Pancreas (tissue), 10 donors: ENCODE measurements at regions not wholly inside any gene's neighbourhood (a gene's known extent, or its start where the extent isn't known, plus 50 kb on each side); places are given as distances from the start of the nearest gene placed in this dataset.

ENCODE experiments used
- ATAC-seq, 4 donors: fragments of 200-7000 bp; cut with Tn5 transposase; one replicate each; pipeline versions ENCODE4 v1.8.0 to v1.9.1; 2020; ENCODE audit warnings: mild to moderate bottlenecking in 4 of 4, moderate library complexity in 4 of 4
- DNase-seq, 6 donors: peaks; one replicate each; pipeline ENCODE4 v3.0.0-alpha.2; 2020
- FAIRE-seq: peaks from 2 replicates; lab custom pipeline; 2012; peaks lifted over from hg19 to GRCh38; lab: Jason Lieb, UNC
- H3K27ac ChIP-seq, 4 donors: fragments of 200-600 bp; sonication (generic); 1 replicate in 3 of 4; 2 replicates in 1 of 4; pipeline versions ENCODE4 v1.5.0 to v1.8.0; 2020
- H3K27me3 ChIP-seq, 4 donors: fragments of 200-600 bp; one replicate each; pipeline ENCODE4 v1.8.0; 2021
- H3K36me3 ChIP-seq, 3 donors: fragments of 200-600 bp; sonication (generic) in 1 of 3; one replicate each; pipeline versions ENCODE4 v1.5.0 to v1.8.0; 2020 to 2021
- H3K4me1 ChIP-seq, 3 donors: fragments of 200-600 bp; one replicate each; pipeline ENCODE4 v1.8.0; 2021
- H3K4me3 ChIP-seq, 4 donors: fragments of 200-600 bp; sonication (generic) in 2 of 4; one replicate each; pipeline versions ENCODE4 v1.5.0 to v1.8.0; 2020 to 2021
- H3K9me3 ChIP-seq, 4 donors: fragments of 200-600 bp; one replicate each; pipeline ENCODE4 v1.8.0; 2021
- WGBS, 2 donors: extraction: QIAGEN DNeasy Blood & Tissue Kit; methylation state at CpG; one replicate each; pipeline ENCODE4 v1.1.7; 2013; 5-methylcytosine and 5-hydroxymethylcytosine counted together
- intact Hi-C, 3 donors: fragments of 100-400 bp; cut with DNase I; formaldehyde crosslinking; loops; one replicate each; pipeline versions ENCODE4 v1.11.1 to v1.14.2; 2022
- TF ChIP-seq, protein P1 (sequence below), 4 donors: fragments of 200-600 bp; sonication (generic) in 3 of 4; IDR thresholded peaks; one replicate each; pipeline versions ENCODE4 v1.5.0 to v1.8.0; 2021; ENCODE audit warnings: antibody characterized with exemption in 4 of 4
- donor health status: healthy with polysubstance abuse.
- donor health status: DM: no; HTN: no; CAD: no; lungs with moderate emphysema.
- donor health status: DM: no; HTN: no; CAD: no.
- donor health status: control.
- donor health status: control.
- donor health status: Bipolar disorder and iron deficiency.
- donor health status: DM: yes; HTN: yes; CAD: no.
- donor health status: DM: no; HTN: no; CAD: no.
- donor health status: DM: no; HTN: no; CAD: no.
- donor health status: DM: yes; HTN: yes; CAD: no.

DNA sequence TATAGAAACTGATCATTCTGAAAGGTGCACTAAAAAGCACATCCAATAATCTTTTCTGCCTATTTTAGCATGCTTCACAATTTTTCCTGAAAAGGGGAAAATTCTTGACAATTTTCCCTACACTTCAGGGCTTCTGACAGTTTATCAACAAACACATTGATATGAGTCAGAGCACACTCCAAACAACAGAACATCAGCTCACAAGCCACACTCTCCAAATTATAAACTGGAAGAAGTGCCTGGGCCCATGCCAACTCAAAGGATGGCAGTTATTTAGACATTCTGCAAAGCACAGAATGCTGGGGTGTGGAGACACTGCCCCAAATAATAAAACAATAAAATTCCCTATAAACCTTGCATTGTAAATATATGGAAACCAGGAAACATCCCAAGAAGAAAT is 90.8 kb downstream of the ELAPOR2 start:
- FAIRE-seq: no peak
- H3K4me1 ChIP-seq: no peaks in the 10 kb centered on the region
- H3K27ac ChIP-seq: no peak overlapping the region
- DNase-seq: no peak
- no peaks in the 10 kb centered on the region for H3K36me3 ChIP-seq
- TF ChIP-seq, protein P1, sequence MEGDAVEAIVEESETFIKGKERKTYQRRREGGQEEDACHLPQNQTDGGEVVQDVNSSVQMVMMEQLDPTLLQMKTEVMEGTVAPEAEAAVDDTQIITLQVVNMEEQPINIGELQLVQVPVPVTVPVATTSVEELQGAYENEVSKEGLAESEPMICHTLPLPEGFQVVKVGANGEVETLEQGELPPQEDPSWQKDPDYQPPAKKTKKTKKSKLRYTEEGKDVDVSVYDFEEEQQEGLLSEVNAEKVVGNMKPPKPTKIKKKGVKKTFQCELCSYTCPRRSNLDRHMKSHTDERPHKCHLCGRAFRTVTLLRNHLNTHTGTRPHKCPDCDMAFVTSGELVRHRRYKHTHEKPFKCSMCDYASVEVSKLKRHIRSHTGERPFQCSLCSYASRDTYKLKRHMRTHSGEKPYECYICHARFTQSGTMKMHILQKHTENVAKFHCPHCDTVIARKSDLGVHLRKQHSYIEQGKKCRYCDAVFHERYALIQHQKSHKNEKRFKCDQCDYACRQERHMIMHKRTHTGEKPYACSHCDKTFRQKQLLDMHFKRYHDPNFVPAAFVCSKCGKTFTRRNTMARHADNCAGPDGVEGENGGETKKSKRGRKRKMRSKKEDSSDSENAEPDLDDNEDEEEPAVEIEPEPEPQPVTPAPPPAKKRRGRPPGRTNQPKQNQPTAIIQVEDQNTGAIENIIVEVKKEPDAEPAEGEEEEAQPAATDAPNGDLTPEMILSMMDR (IDR thresholded peaks at IDR 0.05): no peak
- no peak overlapping the region for H3K4me3 ChIP-seq
- no peak for ATAC-seq
- H3K27me3 ChIP-seq: no peaks in the 10 kb centered on the region
- no peaks in the 10 kb centered on the region for H3K9me3 ChIP-seq
- intact Hi-C loops: no loop called here

DNA sequence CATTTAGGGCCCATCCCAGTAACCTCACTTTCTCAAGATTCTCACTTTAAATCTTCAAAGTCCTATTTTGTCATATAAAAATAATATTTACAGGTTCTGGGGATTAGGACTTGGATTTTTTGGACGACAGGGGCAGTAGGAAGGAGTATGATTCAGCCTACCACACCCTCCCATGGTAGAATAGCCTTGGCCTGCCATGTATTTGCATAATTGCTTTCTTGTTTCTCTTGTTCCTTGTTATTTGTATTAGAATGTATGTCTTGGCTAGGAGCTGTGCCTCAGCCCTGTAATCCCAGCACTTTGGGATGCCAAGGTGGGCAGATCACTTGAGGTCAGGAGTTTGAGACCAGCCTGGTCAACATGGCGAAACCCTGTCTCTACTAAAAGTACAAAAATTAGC is 92.5 kb downstream of the ELAPOR2 start:
- H3K36me3 ChIP-seq: no peaks in the 10 kb centered on the region
- intact Hi-C loops: no loop called here
- ATAC-seq: no peak
- FAIRE-seq: no peak
- TF ChIP-seq, protein P1 (IDR thresholded peaks at IDR 0.05): no peak
- no peaks in the 10 kb centered on the region for H3K27me3 ChIP-seq
- H3K9me3 ChIP-seq: no peaks in the 10 kb centered on the region
- WGBS, 2 donors: 73 to 82% methylated on average over 2 of the region's 2 CpGs
- H3K4me3 ChIP-seq: no peak overlapping the region
- no peak for DNase-seq
- no peak overlapping the region for H3K27ac ChIP-seq
- H3K4me1 ChIP-seq: no peaks in the 10 kb centered on the region

DNA sequence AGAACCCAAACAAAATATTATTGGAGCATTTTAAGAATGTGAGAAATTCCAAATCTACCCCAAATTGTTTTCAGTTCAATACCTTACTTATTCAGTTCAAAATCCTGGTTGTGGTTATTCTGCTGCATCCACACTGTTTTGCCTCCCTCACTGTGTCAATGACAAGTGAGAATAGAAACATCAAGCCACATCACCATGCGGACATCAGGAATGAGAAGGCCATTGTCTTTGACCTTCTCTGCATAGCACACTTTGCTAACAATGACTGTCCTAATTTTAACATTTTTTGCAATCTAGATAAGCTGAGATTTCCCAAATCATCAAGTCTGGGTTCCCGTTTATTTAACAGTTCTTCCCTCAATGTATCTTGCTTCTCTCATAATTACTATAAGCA is 93.7 kb downstream of the ELAPOR2 start:
- intact Hi-C loops: no loop called here
- no peak overlapping the region for H3K27ac ChIP-seq
- H3K4me1 ChIP-seq: no peaks in the 10 kb centered on the region
- FAIRE-seq: no peak
- 54 to 56% methylated on average over 2 of the region's 2 CpGs for WGBS, 2 donors
- no peak for DNase-seq
- H3K4me3 ChIP-seq: no peak overlapping the region
- H3K9me3 ChIP-seq: no peaks in the 10 kb centered on the region
- TF ChIP-seq, protein P1 (IDR thresholded peaks at IDR 0.05): no peak
- no peaks in the 10 kb centered on the region for H3K27me3 ChIP-seq
- ATAC-seq: no peak
- H3K36me3 ChIP-seq: no peaks in the 10 kb centered on the region

DNA sequence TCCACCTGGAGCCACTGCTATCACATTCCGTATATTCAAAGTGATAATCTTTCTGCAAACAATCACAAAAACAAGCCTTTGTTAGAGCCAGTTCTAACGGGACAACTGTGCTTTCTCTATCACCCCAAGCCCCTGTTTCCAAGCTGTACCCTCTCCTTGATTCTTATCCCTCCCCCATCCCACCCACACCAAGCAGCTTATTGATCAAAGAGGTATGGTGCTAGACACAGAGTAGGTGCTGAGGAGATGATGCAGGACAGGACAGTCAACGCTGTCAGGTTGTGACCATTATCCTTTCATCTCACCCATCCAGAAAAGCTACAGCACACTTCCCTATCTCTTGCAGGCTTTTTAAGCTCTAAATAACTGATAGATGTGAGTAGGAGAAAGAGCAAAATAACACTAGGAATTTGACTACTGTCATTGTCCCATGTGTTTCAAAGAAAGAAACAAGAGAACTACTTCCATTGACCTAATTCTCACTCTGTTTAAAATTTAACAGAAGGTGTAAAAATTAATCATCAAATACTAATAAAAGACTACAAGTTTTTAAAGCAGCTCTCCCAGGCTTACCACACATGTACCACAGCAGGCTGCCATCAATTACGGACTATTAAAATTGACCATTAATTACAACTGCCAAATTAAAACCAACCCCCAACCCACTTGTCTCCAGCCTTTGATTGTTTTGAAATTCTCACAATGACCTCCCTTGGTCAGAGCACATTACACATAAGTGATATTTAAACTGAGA is 94.3 kb downstream of the ELAPOR2 start:
- TF ChIP-seq, protein P1 (IDR thresholded peaks at IDR 0.05): no peak
- ATAC-seq (peak in 2 of 4 donors; percentile 60 to 66), DNase-seq (no peak), FAIRE-seq (no peak)
- 21 to 28% methylated on average over 4 of the region's 4 CpGs for WGBS, 2 donors
- no peak overlapping the region for H3K4me3 ChIP-seq
- no peaks in the 10 kb centered on the region for H3K36me3 ChIP-seq
- H3K27me3 ChIP-seq: no peaks in the 10 kb centered on the region
- no peak overlapping the region for H3K27ac ChIP-seq
- no peaks in the 10 kb centered on the region for H3K4me1 ChIP-seq
- intact Hi-C loops: no loop called here
- H3K9me3 ChIP-seq: no peaks in the 10 kb centered on the region

DNA sequence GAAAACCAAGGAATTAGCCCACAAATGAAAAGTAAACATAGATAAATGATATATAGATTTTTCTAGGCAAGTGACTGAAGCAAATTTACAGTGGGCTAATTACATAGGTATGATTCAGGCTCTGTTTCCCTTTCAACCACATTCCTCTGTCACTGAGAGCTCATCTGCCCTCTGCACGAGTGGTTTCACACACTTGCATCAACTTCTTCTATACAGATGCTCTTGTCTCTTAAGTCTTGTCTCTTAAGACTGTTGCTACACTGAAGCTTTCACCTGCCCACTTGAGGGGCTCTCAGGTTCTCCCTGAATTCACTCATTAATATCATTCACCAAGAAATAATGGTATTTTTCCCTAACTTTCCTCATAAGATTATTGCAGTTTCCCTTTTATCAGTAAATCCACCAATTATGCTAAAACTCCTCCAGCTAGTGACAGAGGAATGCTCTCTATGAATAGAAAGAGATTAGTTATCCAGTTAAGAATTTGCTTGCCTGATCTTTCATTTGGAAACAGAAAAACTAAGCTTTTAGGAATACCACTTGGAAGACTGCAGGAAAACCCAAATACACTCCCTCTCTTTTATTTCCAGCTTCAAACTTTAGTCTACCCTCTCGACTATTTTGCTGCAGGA is 95.7 kb downstream of the ELAPOR2 start:
- Histone ChIP-seq H3K36me3 (no peaks in the 10 kb centered on the region), H3K4me1 (no peaks in the 10 kb centered on the region), H3K27ac (no peak overlapping the region), H3K27me3 (no peaks in the 10 kb centered on the region), H3K9me3 (no peaks in the 10 kb centered on the region), H3K4me3 (no peak overlapping the region)
- WGBS, 2 donors: 49 to 64% methylated on average over 2 of the region's 2 CpGs
- FAIRE-seq (no peak), ATAC-seq (no peak), DNase-seq (no peak)
- intact Hi-C loops: no loop called here
- TF ChIP-seq, protein P1 (IDR thresholded peaks at IDR 0.05): no peak
